22Rv1 (cell line): ENCODE measurements at regions not wholly inside any gene's neighbourhood (a gene's known extent, or its start where the extent isn't known, plus 50 kb on each side); places are given as distances from the start of the nearest gene placed in this dataset.

Experiments
- ZFX ChIP-seq: fragments of 450-650 bp; IDR thresholded peaks from 2 replicates; pipeline ENCODE4 v1.6.1; 2017; ENCODE audit warnings: antibody characterized with exemption, borderline replicate concordance
- TF ChIP-seq, protein P1 (sequence below): fragments of 450-650 bp; IDR thresholded peaks from 2 replicates; pipeline ENCODE4 v1.5.1; 2017; ENCODE audit warnings: mild to moderate bottlenecking

DNA sequence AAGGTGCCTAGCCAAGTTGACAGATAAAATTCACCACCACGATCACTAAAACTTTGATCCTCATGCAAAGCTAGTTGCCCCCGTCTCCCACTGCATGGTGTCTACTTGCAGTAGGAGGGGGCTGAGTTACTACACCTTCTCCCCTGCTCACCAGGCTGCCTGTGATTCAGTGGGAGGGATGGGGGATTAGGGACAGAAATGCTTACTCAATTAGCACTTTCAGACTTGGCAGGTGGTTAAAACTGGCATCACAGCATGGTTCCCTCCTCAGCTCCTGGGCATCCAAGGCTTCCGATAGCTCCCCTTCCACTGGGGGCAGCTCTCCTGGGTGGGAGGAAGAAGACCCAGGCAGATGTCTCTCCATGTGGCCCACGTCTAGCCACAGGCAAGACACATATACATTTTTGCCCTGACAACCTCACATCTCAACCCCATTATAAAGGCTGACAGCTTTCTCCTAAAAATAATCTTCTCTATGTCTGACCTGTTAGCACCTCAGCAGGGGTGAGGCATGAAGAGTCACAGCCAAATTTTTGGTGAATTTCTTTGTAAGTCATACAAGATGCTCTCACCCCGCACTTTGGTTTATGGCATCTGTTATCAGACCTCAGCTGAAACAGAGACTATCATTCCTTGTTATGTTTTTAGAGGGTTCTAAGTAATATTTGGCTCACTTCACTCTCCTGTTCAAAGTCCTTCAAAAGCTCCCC lies 369.0 kb downstream of the SV2B start:
- TF ChIP-seq, protein P1, sequence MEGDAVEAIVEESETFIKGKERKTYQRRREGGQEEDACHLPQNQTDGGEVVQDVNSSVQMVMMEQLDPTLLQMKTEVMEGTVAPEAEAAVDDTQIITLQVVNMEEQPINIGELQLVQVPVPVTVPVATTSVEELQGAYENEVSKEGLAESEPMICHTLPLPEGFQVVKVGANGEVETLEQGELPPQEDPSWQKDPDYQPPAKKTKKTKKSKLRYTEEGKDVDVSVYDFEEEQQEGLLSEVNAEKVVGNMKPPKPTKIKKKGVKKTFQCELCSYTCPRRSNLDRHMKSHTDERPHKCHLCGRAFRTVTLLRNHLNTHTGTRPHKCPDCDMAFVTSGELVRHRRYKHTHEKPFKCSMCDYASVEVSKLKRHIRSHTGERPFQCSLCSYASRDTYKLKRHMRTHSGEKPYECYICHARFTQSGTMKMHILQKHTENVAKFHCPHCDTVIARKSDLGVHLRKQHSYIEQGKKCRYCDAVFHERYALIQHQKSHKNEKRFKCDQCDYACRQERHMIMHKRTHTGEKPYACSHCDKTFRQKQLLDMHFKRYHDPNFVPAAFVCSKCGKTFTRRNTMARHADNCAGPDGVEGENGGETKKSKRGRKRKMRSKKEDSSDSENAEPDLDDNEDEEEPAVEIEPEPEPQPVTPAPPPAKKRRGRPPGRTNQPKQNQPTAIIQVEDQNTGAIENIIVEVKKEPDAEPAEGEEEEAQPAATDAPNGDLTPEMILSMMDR, result no peak
- TF ChIP-seq ZFX, result no peak
